HG03039 (cell line): ENCODE measurements at regions not wholly inside any gene's neighbourhood (a gene's known extent, or its start where the extent isn't known, plus 50 kb on each side); places are given as distances from the start of the nearest gene placed in this dataset.

Experiments
- ATAC-seq: cut with Tn5 transposase; IDR thresholded peaks from one replicate; pipeline ENCODE4 v1.9.1; 2021; ENCODE audit warnings: mild to moderate bottlenecking, moderate library complexity; ENCODE audit not compliant: unreplicated experiment

- ATAC-seq, result no peak
Observed at GRCh38 chr13:106352850-106353249, 182.6 kb downstream of the EFNB2 start.

- no peak for ATAC-seq
Observed at GRCh38 chr13:106351251-106351650, 184.2 kb downstream of the EFNB2 start.

GRCh38 chr13:106350208-106350607 lies 185.3 kb downstream of the EFNB2 start:
- no peak for ATAC-seq

DNA sequence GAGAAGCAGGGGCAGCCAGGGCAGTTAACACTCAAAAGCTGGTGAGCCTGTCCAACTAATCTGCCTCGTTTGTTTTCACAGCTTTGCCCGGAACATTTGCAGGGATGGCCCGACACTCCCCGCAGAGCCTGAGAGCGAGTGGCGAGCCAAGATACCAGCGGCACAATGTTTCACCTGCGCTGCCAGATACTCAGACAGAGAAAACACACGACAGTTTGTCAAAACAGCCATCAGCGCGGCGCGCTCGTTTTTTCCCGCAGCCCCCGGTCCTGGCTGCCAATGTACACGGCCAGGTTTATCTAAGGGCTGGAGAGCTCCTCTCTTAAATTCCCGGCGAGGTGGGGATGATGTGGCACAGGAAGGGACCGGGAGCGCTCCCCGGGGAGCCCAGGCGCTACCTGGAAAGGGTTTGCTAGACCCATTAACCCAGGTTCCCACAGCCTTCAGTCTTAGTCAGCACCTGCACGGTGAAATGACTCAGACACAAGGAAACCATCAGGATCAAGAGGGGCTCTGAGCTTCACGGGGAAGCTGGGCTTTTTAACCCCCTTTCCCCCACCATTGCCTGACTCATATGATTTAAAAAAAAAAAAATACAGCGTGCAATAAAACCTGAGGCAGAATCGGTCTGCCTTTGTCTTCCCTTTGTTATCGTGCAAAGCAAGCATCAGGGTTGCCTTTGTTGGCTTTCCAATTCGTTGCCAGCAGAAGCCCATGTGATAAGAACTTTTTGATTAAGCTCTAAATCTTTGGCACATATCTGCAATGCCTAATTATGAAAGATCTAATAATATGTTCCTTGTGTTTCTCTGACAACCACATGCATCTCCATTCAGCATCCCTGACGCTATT lies 186.2 kb downstream of the EFNB2 start:
- ATAC-seq, result no peak

DNA sequence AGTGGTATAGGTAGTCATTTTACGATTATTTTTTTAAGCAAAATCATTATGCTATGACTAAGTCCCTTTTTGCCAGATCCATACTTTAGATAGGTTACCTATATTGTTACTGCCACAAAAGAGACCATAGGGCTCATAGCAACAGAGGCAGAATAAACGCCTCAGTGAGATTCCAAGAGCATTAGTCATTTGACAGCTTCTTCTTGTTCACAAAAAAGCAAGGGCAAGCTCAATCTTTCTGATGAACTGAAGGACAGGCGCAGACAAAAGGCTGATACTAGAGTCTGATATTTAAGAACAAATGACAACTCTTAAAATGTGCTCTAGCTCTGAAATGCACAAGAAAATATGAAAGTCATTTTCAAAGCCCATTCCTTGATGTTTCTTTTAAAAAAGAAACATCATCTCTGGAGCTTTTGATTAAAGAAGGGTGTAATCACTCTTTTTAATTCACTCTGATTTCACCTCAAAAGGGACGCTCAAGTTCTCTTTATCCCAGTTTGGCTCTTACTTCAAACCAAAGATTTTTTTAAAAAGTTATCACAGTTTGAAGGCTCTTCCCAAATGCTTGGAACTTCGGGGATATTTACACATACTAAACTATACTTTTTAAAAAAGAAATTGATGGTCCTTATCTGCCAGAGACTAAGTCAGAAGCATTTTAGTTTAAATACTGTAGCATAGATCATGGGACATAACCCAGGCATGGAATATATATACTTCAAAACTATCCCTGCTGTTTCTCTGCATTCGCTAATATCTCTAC lies 187.2 kb downstream of the EFNB2 start:
- ATAC-seq, result no peak

DNA sequence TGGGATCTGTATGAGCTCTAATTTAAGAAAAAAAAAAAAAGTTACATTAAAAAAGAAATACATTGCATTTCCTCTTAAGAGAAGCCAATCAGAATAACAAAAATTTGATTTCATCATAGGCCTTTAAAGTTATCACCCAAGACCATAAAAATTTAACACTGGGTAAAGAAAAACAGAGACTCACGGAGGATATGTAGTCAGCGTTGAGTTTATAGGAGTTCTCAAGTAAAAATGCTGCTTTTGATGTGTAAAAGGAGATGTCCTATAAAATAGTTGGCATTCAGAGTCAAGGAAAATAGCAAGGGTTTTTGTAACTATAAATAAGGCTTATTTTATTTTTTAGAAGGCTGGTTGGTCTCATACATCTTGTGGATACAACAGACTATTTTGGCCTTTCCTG lies 191.1 kb downstream of the EFNB2 start:
- ATAC-seq, result no peak

DNA sequence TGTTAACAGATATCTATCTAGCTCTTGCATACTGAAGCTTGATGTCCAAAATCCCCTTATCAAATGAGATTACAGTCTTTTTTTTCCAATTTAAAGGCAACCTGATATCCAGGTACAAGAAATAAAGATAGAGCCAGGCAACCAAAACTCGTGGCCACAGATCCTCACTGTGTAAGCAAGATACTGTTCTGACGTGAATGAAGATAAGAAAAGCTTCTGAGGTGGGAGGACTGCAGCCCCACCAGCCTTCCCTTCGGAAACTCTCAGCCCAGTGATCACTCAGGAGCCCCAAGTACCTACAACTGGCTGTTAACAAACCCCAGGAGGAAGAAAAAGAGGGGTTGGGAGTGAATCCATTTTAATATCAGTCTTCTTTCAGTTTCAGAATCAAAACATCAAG lies 191.6 kb downstream of the EFNB2 start:
- ATAC-seq, result no peak

DNA sequence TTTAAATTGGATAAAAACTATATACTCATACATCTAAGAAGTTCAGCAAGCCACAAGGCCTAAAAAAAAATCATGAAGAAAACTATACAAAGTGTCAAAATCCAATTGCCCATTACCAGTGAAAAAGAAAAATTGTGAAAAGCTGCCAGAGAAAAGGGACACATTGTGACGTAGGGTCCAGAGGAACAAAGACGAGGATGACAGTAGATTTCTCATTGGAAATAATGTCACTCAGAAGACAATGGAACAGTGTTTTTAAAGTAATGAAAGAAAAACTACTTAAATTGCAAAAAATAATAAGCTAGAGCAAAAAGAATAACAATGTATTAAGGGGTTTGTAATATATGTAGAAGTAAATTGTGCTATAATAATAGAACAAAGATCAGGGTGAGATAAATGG lies 195.2 kb downstream of the EFNB2 start:
- no peak for ATAC-seq

GRCh38 chr13:106337096-106337850 lies 198.2 kb downstream of the EFNB2 start:
- ATAC-seq, result no peak

GRCh38 chr13:106336668-106337067 lies 198.8 kb downstream of the EFNB2 start:
- no peak for ATAC-seq

DNA sequence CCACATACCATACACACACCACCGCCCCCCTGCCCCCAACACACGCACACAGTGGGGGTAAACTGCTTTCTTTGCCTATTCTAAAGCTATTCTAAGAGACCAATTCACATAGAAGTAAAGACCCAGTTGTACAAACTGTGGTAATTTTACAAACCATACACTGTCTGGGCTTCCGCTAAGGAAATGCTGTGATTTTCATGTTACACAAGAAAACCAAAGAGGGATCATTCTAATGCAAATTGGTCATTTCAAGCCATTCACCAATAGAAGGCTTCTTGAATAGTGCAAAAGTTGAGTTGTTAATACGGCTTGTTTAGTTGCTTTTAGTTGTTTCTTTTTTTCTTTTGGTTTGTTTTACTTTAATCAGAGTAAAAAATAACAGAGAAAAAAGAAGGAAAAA lies 202.8 kb downstream of the EFNB2 start:
- ATAC-seq, result no peak

GRCh38 chr13:106331116-106331515 lies 204.3 kb downstream of the EFNB2 start:
- no peak for ATAC-seq

- no peak for ATAC-seq
Observed at GRCh38 chr13:106329941-106330340, 205.5 kb downstream of the EFNB2 start.

GRCh38 chr13:106326751-106327150 lies 208.7 kb downstream of the EFNB2 start:
- no peak for ATAC-seq

GRCh38 chr13:106324444-106324843 lies 211.0 kb downstream of the EFNB2 start:
- ATAC-seq, result no peak

- no peak for ATAC-seq
Observed at GRCh38 chr13:106322628-106323027, 212.8 kb downstream of the EFNB2 start.

GRCh38 chr13:106318941-106319411 lies 216.5 kb downstream of the EFNB2 start:
- ATAC-seq, result no peak

DNA sequence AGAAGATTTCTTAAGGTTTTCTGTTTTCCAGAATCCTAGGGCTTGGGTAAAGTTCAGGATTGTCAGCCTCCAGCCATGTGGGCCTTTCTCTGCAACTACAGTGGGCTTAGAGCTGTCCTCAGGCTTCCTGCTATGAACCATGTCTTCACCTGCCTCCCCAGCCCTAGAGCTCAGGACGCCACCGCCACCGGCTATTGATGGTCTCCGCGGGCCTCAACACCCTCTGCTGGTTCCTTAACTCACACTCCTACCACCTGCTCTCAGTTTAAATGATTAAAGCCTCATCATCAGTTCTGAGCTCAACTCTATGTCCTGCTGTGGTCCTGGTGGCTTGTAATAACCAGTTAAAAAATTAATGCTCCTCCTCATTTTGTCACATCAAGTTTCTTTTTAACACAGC lies 221.0 kb downstream of the EFNB2 start:
- no peak for ATAC-seq

- no peak for ATAC-seq
Observed at GRCh38 chr13:106311004-106311403, 224.5 kb downstream of the EFNB2 start.

GRCh38 chr13:106310291-106310865 lies 225.1 kb downstream of the EFNB2 start:
- ATAC-seq, result no peak

DNA sequence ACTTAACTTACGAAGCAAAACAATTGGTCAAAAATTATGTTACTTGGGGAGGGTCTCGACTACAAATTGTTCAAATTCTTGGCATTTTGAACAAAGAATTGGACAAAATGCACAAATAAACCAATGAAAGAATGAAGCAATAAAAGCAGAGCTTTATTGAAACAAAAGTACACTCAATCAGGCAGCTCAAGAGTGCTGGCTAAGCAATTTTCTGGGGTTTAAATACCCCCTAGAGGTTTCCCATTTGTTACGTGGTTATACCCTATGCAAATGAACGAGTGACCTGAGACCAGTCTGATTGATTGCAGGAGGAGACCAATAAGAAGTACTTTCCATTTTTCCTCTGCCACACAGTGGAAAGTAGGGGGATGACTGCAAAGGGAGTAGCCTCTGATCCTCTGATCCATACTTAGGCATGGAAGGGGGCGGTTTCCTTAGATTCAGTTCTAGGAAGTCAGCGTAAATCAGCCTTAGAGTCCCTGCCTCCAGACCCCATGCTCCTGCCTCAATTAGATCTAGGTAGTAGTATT lies 228.6 kb downstream of the EFNB2 start:
- ATAC-seq, result no peak
